NCI-H2227 treated with DMSO at 0.1 percent for 48 hours (cell line): ENCODE measurements at regions not wholly inside any gene's neighbourhood (a gene's known extent, or its start where the extent isn't known, plus 50 kb on each side); places are given as distances from the start of the nearest gene placed in this dataset.
"Not testable (repeated sequence)": the region's sequence is repeated elsewhere in the genome, so short reads cannot be mapped to it uniquely, and the experiment has no call there.

Source experiments
- DNase-seq: peaks from one replicate; lab custom pipeline; 2025; lab: John Stamatoyannopoulos, UW

DNA sequence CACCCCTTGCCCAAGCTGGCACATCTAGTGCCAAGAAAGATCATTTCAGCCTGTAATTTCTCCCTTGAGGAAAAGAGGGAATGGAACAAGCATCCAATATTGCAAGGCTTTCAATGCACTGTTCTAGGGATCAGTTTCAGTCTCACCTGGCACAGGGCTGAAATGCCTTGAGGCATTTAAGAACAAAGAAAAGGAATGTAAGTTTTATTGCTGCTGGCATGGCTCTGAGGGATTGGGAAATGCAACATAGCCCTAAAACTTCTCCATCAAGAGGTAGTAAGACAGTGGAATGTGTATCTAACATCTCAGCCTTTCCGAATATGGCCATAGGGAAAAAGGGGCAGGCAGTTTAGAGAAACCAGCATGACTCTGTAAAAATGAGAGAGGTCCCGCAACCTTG, 732.6 kb upstream of the LCORL start:
- no peak for DNase-seq

DNA sequence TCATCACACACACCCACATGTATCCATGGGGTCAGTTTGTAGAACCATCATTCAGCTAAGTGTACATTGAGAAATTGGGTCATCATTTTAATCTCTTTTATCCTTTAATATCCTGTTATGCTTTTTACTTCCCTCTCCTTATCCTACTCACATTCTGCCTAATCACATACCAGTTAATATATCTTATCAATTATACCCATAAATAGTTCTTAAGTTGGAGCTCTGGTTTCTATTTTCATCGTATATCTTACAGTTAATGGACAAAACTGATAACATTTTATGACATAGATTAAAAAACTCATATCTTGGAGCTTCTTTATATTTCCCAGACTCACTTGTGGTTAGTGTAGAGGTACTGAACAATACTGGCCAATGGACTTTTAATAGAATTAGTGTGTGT, 729.5 kb upstream of the LCORL start:
- no peak for DNase-seq

DNA sequence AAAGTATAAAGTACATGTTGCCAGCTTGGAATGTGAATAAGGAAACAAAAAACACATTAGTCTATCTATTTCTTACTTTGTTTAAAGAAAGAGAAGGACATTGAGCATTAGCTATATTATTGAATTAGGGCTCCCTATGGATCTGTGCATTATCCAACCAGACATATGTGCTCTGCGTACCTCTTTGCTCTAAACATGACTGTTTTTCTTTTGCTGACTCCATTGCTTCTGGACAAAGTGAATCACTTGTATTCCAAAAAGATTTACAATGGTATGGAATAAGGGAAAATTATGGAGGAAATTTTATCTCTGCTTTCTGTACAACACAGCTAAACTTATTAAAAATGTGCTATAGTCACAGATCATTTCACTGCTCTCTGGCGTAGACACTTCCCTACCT, 727.8 kb upstream of the LCORL start:
- no peak for DNase-seq

DNA sequence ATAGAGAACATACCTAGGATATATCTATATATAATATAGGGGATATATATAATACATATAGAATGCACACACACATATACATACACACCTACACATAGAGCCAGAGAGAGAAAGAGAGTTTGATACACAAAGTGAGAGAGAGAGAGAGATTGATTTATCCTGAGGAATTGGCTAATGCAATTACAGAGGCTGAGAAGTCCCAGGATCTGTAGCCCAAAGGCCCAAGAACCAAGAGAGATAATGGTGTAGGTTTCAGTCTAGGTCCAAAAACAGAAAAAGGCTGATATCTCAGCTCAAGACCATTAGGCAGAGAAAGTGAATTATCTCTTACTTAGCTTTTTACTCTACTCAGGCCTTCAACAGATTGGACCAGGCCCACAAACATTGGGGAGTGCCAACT, 715.0 kb upstream of the LCORL start:
- DNase-seq = no peak

DNA sequence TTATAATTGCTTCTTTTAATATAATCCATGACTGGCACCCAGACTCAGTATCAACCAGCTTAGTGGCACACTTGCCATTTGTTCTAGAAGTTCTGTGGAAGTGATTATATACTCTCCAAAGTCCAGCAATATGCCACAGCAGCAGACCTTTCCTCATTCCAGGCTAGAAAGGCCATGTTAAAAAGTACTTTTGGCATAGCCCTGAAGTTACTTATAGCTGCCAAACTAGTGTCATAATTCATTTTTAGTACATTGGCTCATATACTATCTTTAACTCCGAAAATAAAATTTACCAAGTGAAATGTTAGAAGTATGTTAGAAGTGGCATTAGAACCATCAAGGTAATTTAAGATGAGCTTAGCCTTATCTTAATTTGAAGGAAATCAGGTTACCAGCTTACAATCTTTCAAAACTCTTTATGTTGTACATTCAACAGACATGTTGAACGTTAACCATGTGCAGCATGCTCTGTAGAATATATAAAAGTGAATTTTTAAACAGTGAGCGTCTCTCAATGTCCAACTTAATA, 714.2 kb upstream of the LCORL start:
- DNase-seq = no peak

DNA sequence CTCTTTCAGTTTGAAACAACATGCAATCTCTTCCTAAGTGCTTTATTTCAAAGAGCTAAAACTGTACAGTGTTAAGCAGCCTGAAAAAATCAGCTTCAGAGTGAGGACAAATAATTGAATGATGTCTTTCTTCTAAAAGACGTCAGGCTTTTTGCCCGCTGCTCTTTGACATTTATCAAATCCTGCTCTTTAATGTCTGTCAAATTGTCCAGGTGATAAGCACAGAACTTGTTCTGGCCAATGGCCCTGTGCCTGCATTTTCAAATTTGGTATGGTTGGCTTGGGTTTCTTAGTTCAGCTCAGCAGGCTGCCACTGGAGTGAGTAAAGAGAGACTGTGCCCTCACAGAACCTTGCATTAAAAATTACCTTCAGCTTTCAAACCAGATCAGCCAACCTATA, 712.9 kb upstream of the LCORL start:
- DNase-seq = no peak

DNA sequence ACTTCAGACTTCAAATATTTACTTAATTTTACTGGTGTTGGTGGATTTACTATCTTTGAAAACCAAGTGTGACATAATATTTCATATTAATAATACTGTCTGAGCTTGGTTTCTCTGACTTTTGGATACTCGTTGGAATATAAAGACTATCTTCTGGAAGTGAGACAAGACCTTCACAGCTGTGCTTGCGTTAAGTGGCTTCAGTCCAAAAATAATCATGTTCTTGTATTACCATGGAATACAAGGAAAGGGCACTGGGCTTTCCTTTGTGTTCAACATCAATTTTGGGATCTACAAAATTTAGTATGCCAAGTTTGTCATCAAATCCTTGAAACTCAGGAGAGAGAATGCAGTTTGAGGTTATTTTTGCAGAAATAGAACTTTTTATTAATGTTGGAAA, 712.4 kb upstream of the LCORL start:
- no peak for DNase-seq

DNA sequence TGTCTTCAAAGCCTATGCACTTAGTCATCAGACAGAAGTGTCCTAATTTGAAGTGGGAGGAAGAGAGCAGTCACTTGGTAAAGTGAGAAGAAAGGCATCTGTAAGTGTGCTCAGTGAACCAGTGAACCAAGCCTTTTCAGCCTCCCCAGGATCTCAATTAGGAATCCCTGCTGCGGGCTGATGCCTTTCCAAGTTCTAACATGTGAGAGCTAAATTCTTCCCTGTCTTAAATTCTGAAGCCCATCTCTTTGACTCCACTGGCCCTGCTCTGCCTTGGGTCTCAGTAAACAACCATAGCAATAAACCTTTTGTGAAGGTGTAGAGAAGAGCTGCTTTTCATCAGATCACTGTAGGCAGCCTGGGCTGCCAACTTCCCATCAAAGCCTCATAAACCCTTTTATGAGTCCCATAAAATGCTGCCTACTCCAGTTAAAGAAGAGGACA, 701.2 kb upstream of the LCORL start:
- DNase-seq = peak; percentile 2

DNA sequence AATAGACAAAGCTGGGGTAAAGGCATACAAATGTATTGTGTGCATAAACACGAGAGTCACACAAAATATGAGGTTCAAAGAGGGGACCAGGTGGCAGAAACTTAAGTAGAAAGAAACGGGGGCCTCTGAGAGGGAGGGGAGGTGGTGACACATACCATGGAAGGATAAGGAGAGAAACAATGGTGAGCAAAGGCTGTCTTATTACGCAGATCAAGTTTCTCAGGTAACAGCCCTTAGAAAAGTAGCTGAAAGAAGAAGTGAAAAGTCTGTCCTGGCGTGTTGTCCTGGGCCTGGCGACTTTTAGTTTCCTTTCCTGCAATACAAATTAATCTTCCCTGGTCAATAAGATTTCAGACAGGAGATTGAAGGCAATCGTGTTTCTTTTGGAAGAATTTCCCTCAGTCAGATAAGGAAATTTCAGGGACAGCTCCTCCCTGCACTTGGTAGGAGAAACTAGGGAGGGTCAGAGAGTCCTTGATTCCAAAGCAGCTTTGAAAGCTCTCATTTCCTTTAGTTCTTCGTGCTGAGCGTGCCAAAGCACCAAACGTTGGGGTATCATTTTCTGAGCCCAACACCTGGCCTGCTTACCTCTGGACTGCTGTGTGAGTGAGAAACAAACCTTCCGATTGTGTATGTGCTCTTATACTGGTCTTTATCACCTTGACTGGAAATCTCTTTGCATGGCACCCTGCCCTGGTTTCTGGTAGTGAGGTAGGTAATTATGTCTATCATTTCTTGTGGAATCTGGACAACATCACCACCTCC, 676.7 kb upstream of the LCORL start:
- no peak for DNase-seq

DNA sequence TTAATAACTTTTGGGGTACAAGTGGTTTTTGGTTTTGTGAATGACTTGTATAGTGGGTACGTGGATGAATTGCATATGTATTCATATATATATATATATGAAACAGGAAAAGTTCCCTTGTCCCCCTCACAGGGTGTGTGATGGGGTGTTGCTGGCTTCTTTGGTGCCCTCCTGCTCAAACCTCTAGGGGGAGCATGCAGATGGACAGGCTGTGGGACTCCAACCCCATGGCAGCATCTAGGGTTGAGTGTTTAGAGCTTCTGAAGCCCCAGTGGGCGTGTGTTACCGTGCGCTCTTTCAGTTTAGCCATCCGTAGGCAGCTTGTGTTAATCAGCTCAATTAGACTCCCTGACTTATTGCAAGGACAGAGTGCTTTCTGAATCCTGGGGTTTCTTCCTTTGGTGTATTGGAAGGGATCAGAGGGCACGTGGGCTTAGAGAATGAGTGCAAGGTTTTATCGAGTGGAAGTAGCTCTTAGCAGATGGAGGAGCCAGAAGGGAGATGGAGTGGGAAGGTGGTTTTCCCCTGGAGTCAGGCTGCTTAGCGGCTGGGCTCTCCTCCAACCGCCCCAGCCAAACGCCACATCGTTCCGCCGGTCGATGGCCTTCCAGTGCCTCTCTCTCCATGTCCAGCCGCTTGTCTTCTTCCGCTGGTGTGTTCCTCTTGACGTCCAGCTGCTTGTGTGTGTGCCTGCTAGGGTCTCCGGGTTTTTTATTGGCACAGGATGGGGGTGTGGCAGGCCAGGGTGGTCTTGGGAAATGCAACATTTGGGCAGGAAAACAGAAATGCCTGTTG, 674.4 kb upstream of the LCORL start:
- no peak for DNase-seq

DNA sequence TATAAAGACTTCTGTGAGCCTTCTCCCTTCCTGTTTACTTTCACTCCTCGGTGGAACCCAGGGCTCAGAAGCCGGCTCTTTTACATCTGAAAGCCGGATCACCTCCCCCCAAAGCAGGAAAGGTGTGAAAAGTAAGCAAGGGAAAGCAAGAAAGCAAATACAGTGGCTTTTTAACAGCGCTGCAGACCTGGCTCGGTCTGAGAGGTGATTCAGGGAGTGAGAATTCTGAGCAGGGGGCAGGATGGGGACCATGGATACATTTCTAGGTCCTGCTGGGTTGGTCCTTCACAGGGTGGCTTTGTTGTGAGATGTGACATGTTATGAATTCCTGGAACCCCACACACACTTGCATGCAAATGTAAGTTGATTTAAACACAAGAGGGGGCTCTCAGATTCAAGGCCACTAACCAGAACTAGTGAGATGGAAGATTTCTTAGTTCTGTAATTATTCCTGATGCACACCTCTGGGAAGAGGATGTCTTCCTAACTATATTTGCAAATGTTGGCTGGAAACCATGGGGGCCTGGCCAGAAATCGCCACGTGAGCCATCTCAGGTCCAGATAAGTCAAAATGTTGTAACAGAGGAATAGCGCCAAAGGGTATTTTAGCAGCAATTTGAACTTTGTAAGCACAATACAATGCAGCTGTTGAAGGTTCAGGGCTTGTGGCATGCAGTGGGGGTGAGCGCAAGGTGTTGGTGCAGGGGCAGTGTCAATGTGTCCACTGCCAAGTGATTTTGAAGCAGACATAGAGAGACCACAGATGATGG, 670.1 kb upstream of the LCORL start:
- no peak for DNase-seq

DNA sequence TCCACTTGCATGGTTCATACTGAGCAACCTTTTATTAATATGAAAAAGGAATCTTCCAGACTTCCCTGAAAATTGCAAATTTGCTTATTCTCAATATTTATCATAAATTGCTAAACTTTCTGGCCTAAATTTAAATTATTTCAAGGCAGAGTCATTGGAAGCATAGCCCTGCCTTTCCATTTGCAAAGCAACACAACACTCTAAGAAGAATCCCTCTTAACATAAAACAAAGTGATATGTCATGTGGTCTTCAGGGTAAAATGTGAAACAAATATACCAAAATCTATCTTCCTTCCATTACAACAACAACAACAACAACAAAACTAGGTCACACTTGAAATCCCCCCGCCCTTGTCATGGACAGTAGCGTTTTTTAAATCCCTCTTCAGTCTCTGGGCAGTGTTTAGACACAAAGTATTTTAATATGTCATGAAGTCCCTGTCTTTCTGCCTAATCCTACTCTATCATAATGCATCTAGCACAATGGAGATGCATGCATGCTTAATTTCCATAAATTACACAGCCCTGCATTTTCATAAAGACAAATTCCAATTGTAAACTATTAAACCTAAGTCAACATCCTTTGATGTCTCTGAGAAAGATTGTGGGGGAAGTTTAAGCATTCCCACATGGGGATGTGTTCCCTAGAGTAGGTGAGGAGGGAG, 668.9 kb upstream of the LCORL start:
- DNase-seq = no peak

DNA sequence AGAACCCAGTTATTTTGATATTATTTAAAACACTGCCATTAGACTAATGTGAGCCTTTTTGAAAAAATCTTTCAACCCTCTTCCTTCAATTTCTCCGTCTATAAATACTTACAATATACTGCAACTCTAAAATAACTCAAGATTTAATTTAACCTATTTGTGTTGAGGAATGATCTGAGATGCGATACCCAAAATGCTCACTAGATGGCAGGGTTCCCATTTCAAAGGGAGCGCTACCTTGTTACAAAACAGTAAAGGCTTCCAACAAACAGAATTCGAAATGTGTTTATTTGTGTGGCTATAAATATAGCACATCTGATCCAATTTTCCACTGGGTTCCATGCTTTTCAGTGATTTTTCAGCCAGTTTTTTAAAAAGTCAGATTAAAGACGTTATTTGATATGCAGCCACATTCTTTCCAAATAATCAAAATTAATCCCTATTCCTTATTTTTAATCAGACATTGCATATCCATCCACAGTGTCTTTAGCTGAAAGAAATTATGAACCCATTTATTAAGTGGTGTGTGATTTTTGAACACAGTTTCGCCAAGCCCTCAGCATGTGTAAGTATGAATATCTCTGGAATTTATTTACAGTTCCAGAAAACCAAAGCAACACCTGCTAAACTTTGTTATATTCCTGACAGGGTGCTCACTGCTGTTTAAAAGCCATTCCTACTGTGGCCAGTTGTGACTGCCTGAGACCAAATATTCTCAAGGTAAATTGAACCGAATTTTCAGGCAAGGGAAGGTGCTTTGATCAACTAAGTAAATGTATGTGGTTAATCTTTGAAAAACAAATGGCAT, 668.0 kb upstream of the LCORL start:
- DNase-seq = peak; percentile 64

DNA sequence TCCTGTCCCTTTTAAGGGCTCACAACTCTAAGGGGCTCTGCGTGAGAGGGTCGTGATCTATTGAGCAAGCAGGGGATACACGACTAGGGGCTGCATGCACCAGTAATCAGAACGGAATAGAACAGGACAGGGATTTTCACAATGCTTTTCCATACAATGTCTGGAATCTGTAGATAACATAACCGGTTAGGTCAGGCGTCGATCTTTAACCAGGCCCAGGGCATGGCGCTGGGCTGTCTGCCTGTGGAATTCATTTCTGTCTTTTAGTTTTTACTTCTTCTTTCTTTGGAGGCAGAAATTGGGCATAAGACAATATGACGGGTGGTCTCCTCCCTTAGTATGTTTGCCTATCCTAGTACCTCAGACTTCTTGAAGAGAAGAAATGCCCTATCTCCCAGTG, 666.8 kb upstream of the LCORL start:
- DNase-seq = not testable (repeated sequence)

DNA sequence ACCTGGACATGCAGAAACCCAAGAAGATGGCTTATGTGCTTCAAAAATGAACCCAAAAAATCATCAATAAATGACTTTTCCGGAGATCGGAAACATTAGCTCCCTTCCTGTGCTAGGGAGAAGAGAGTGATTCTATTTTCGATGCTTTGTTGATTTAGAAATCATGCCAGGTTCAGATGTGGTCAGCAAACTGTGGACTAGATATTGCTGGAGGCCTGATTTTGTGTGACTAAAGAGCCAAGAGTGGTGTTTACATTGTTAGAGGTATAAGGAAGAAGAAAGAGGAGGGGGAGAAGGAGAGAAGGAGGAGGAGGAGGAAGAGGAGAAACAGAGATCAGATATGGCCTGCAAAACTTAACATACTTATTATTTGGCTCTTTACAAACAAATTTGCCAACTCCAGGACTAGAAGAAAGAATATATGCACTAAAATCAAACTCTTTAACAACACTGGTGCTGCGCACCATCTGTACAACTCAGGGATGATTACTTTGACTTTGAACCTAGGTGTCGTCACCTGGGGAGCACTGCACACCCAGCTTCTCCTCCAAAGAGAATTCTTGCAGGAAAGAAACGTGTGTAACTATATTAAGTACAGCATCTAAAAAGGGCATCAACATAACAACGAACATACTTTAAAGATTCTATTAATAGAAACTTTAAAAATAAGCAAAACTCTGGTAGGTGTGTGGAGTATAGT, 664.9 kb upstream of the LCORL start:
- DNase-seq = no peak

DNA sequence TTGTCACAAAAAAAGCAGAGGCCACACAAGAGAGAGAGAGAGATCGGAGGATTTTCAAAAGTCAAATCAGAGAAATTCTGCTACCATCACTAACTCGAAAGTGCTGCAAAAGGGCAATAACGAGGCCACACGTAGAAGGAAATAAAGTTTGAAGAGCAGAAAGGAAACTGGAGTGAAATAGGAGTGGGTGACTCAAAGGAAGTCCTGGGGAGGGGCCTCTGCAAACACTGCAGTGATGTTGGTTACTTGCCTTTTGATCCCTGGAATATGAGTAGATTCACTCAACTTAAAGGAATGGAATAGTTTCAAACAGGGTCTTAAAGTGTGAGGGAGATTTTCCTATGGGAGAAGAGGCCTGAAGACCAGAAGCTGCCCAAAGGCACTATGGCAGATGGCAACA, 663.4 kb upstream of the LCORL start:
- DNase-seq = no peak

DNA sequence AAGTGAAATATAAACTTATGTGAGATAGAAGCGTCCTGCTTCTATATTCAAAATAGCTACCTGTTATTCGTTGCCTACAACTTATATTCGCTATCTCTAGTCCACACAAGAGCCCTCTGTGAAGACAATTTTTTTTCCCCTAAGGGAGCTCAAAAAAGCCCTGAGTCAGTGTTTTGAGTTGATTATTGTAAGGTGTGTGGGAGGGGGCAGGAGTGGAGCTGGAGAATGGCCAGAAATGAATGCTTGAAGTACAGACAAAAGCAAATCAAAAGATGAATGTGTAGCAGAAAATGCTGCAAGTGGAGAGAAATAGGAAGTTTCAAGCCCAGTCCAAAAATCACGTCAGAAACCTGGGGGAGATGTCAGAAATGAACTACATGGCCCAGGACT, 655.0 kb upstream of the LCORL start:
- no peak for DNase-seq

DNA sequence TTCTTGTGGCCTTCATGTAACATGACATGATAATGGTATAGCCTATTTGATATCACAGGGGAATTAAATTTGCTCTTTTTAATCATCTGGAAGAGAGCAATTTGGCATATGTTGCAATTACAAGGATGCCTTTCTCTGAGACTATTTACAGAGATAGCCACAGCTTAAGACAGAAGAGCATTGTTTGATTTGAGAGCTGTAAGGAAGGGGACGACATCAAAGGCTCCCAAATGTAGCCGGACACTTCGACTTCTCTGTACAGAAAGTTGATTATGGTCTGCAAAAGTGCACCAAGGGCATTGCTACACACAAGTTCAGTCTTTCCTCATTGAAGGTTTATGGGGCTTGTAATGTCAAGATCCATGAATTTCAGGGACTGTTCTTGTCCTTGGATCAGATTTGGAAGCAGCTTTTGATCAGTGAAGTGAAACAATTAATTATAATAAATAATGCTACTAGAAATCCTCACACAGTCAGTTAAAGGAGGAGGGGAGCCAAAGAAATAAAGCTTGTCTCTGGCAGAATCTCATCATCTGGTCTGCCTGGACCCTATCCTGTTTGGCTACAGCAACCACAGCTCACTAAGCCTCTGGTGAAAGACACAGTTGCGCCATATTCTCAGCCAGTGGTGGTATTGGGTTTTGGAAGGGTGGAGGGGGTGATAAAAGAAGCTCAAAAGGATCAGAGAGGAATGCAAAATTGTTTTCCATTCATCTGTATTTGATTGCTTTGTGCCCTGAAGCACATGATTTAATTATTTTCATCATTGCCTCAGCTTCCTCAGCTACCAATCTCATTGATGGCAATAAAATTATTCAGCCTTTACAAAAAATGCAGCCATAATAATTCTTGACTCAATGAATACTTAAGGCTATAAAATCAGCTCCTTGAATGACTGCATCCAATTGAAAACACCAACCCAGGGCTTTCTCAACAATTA, 654.3 kb upstream of the LCORL start:
- no peak for DNase-seq

DNA sequence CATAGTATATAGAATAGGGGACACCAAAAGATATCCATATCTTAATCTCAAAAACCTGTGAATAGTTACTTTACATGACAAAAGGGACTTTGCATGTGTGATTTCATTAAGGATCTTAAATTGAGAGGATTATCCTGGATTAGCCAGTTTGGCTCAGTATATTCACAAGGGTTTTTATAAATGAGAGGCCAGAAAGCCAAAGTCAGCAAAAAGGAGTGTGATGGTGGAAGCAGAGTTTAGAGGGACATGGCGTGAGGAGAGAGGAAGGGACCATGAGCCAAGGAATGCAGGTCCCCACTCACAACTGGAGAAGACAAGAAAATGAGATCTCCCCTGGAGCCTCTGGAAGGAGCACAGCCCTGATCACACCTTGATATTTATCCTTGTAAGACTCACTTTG, 648.5 kb upstream of the LCORL start:
- no peak for DNase-seq
